ENCODE measurements at regions not wholly inside any gene's neighbourhood (a gene's known extent, or its start where the extent isn't known, plus 50 kb on each side); places are given as distances from the start of the nearest gene placed in this dataset.

DNA sequence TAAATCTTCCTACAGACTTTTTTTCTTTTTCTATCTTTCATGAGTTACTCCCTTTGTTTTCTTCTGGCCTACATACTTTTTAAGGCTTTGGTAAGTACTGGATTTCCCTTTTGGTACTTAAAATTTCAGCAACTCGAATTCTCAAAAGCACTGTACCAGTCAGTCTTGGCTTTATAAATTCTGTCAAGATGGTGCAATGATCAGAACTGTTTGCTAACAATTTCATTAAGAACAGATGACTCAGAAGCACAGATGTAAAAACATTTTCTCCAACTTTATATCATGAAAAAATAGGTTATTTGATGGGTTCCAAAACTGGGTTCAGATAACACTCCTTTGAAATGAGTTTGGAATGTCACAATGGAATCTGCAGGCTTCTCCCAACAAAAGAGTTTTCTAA, 1961.8 kb upstream of the FLRT2 start:
- Histone ChIP-seq H3K4me1 (ENCODE audit: control insufficient read depth, insufficient read depth, low read length) (no peaks in the 10 kb centered on the region), H3K9ac (ENCODE audit: low read length in 2 of 2) (no peak overlapping the region), H3K36me3 (ENCODE audit: control insufficient read depth in 2 of 2, insufficient read depth in 2 of 2, low read length in 2 of 2) (no peaks in the 10 kb centered on the region), H3K27ac (ENCODE audit: low read length) (no peak overlapping the region), H3K9me3 (ENCODE audit: control insufficient read depth in 2 of 2, low read length in 2 of 2) (no peaks in the 10 kb centered on the region), H3K27me3 (ENCODE audit: control insufficient read depth in 1 of 2, insufficient read depth in 2 of 2, low read length in 2 of 2) (no peaks in the 10 kb centered on the region), H3K4me3 (ENCODE audit: low read length in 2 of 2) (no peak overlapping the region)

DNA sequence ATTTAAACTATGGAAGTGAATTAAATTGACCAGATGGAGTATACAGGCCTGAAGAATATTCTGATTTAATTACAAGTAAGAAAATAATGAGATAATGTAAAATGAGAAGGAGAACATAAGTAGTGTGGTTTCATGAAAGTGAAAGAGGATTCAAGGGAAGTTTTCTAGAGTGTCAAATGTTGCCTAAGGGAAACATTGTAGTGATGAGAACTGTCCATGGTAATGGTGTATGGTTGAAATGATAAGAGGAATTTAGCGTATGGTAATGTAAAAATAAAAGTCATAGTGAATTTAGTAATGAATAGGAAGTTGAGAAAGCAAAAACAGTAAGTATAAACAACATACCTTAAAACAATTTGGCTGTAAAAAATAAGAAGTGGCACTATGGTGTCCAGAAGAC, 1954.6 kb upstream of the FLRT2 start:
- H3K36me3 ChIP-seq (ENCODE audit: control insufficient read depth in 2 of 2, insufficient read depth in 2 of 2, low read length in 2 of 2) = no peaks in the 10 kb centered on the region
- H3K4me3 ChIP-seq (ENCODE audit: low read length in 2 of 2) = no peak overlapping the region
- H3K9ac ChIP-seq (ENCODE audit: low read length in 2 of 2) = no peak overlapping the region
- H3K27ac ChIP-seq (ENCODE audit: low read length) = no peak overlapping the region
- no peaks in the 10 kb centered on the region for H3K27me3 ChIP-seq (ENCODE audit: control insufficient read depth in 1 of 2, insufficient read depth in 2 of 2, low read length in 2 of 2)
- H3K9me3 ChIP-seq (ENCODE audit: control insufficient read depth in 2 of 2, low read length in 2 of 2) = no peaks in the 10 kb centered on the region
- no peaks in the 10 kb centered on the region for H3K4me1 ChIP-seq (ENCODE audit: control insufficient read depth, insufficient read depth, low read length)

DNA sequence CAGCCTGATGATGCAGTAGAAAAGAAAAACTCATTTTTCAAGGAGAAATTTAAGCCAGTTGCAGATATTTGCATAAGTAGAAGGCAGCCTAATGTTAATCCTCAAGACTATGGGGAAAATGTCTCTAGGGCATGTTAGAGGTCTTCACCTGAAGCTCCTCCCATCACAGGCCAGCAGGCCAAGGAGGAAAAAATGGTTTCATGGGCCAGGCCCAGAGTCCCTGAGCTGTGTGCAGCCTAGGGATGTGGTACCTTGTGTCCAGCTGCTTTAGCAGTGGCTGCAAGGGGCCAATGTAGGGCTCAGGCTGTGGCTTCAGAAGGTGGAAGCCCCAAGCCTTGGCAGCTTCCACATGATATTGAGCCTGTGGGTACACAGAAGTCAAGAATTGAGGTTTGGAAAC, 1946.7 kb upstream of the FLRT2 start:
- H3K36me3 ChIP-seq (ENCODE audit: control insufficient read depth in 2 of 2, insufficient read depth in 2 of 2, low read length in 2 of 2) = no peaks in the 10 kb centered on the region
- H3K9me3 ChIP-seq (ENCODE audit: control insufficient read depth in 2 of 2, low read length in 2 of 2) = no peaks in the 10 kb centered on the region
- no peaks in the 10 kb centered on the region for H3K4me1 ChIP-seq (ENCODE audit: control insufficient read depth, insufficient read depth, low read length)
- H3K9ac ChIP-seq (ENCODE audit: low read length in 2 of 2) = no peak overlapping the region
- no peak overlapping the region for H3K27ac ChIP-seq (ENCODE audit: low read length)
- no peak overlapping the region for H3K4me3 ChIP-seq (ENCODE audit: low read length in 2 of 2)
- H3K27me3 ChIP-seq (ENCODE audit: control insufficient read depth in 1 of 2, insufficient read depth in 2 of 2, low read length in 2 of 2) = no peaks in the 10 kb centered on the region

DNA sequence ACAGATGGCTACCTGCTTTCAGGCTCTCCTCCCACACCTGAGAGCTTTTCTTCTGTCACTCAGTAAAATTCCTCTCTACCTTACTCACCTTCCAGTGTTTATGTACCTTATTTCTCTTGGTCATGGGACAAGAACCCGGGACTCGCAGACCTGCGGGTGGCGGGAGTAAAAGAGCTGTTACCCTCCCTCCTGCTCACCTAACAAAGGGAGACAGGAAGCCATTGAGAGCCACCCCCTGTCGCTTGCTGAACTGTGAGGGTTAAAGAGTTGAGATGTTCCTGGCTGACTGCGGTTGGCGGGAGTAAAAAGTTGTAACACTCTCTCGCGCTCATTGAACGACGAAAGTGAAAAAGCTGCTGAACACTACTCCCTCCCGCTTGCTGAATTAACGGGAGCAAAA, 1935.1 kb upstream of the FLRT2 start:
- no peaks in the 10 kb centered on the region for H3K27me3 ChIP-seq (ENCODE audit: control insufficient read depth in 1 of 2, insufficient read depth in 2 of 2, low read length in 2 of 2)
- no peaks in the 10 kb centered on the region for H3K9me3 ChIP-seq (ENCODE audit: control insufficient read depth in 2 of 2, low read length in 2 of 2)
- H3K27ac ChIP-seq (ENCODE audit: low read length) = no peak overlapping the region
- no peak overlapping the region for H3K4me3 ChIP-seq (ENCODE audit: low read length in 2 of 2)
- no peaks in the 10 kb centered on the region for H3K4me1 ChIP-seq (ENCODE audit: control insufficient read depth, insufficient read depth, low read length)
- no peaks in the 10 kb centered on the region for H3K36me3 ChIP-seq (ENCODE audit: control insufficient read depth in 2 of 2, insufficient read depth in 2 of 2, low read length in 2 of 2)
- no peak overlapping the region for H3K9ac ChIP-seq (ENCODE audit: low read length in 2 of 2)

DNA sequence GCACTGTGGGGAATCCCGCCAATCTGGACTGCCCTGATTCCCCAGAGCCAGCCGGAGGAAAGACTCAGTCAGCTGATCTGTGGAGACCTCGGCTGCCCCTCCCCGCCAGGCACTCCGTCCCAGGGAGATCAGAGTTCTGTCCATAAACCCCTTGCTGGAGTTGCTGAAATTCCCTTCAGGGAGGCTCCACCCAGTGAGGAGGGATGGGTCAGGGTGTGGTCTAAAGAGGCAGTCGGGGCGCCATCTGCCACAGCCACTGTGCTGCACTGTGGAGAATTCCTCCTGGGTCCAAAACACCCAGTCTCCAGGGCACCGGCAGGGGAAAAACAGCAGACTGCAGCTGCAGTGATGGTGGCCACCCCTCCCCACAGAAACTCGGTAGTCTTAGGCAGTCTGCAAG, 1922.3 kb upstream of the FLRT2 start:
- Histone ChIP-seq H3K36me3 (ENCODE audit: control insufficient read depth in 2 of 2, insufficient read depth in 2 of 2, low read length in 2 of 2) (no peaks in the 10 kb centered on the region), H3K27ac (ENCODE audit: low read length) (no peak overlapping the region), H3K9ac (ENCODE audit: low read length in 2 of 2) (no peak overlapping the region), H3K4me1 (ENCODE audit: control insufficient read depth, insufficient read depth, low read length) (no peaks in the 10 kb centered on the region), H3K27me3 (ENCODE audit: control insufficient read depth in 1 of 2, insufficient read depth in 2 of 2, low read length in 2 of 2) (no peaks in the 10 kb centered on the region), H3K9me3 (ENCODE audit: control insufficient read depth in 2 of 2, low read length in 2 of 2) (no peaks in the 10 kb centered on the region), H3K4me3 (ENCODE audit: low read length in 2 of 2) (no peak overlapping the region)

DNA sequence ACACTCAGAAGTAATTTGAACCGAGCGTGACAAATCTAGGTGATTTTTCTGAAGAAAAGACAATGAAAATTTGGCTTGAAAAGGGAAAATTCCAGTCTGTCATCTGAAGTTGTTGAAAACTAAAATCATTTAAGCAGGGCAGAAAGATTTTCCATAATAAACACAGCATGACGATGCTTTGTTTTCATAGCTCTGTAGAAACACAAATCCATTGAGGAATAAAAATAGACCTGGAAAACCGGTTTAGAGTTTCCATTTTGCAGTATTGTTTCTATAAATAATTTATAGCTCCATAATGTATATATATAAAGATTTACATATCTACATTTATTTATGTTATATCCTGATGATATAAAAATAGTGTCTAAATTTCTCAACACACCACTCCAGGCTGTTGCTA, 1918.5 kb upstream of the FLRT2 start:
- Histone ChIP-seq H3K36me3 (ENCODE audit: control insufficient read depth in 2 of 2, insufficient read depth in 2 of 2, low read length in 2 of 2) (no peaks in the 10 kb centered on the region), H3K9ac (ENCODE audit: low read length in 2 of 2) (no peak overlapping the region), H3K4me1 (ENCODE audit: control insufficient read depth, insufficient read depth, low read length) (no peaks in the 10 kb centered on the region), H3K9me3 (ENCODE audit: control insufficient read depth in 2 of 2, low read length in 2 of 2) (no peaks in the 10 kb centered on the region), H3K27ac (ENCODE audit: low read length) (no peak overlapping the region), H3K27me3 (ENCODE audit: control insufficient read depth in 1 of 2, insufficient read depth in 2 of 2, low read length in 2 of 2) (no peaks in the 10 kb centered on the region), H3K4me3 (ENCODE audit: low read length in 2 of 2) (no peak overlapping the region)

DNA sequence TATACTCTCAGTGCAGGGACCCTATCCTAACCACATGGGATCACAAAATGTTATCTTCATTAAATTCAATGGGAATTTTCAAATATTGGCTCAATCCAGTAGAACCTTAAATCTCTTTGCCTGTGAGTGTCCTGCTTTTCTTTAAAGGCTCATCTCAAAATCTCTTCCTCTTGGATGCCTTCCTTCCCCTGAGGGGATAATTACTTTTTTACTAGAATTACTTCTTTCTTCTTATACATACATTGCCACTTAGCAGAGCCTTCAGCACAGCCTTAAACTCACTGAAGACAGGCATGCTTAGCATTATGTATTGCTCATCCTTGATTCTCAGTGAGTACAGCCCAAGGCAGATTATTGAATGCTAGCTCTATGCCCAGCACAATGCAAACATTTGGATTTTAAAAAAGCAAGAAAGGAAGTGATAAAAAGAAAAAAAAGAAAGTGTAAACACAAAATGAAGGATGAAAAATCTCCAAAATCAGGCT, 1918.0 kb upstream of the FLRT2 start:
- Histone ChIP-seq H3K27me3 (ENCODE audit: control insufficient read depth in 1 of 2, insufficient read depth in 2 of 2, low read length in 2 of 2) (no peaks in the 10 kb centered on the region), H3K9me3 (ENCODE audit: control insufficient read depth in 2 of 2, low read length in 2 of 2) (no peaks in the 10 kb centered on the region), H3K36me3 (ENCODE audit: control insufficient read depth in 2 of 2, insufficient read depth in 2 of 2, low read length in 2 of 2) (no peaks in the 10 kb centered on the region), H3K4me1 (ENCODE audit: control insufficient read depth, insufficient read depth, low read length) (no peaks in the 10 kb centered on the region), H3K4me3 (ENCODE audit: low read length in 2 of 2) (no peak overlapping the region), H3K27ac (ENCODE audit: low read length) (no peak overlapping the region), H3K9ac (ENCODE audit: low read length in 2 of 2) (no peak overlapping the region)

DNA sequence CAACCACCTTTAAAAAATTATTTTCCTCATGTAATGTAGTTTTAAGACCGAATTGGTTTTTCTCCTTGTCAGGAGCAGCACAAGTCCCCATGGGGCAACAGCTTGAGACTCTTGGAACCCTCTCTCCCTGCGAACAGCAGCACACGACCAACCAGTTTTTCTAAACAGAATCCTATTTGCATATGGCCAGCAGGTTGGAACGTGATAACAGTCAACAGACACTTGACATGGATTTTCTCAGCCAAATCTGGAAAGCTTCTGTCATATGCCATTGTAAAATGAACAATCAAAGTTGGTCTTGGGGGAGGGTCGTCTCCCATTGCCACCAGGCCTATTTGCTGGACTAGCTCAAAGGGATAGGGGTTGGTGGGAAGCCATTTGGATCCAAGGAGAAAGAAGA, 1915.0 kb upstream of the FLRT2 start:
- Histone ChIP-seq H3K9ac (ENCODE audit: low read length in 2 of 2) (no peak overlapping the region), H3K9me3 (ENCODE audit: control insufficient read depth in 2 of 2, low read length in 2 of 2) (no peaks in the 10 kb centered on the region), H3K4me1 (ENCODE audit: control insufficient read depth, insufficient read depth, low read length) (no peaks in the 10 kb centered on the region), H3K27me3 (ENCODE audit: control insufficient read depth in 1 of 2, insufficient read depth in 2 of 2, low read length in 2 of 2) (no peaks in the 10 kb centered on the region), H3K27ac (ENCODE audit: low read length) (no peak overlapping the region), H3K4me3 (ENCODE audit: low read length in 2 of 2) (no peak overlapping the region), H3K36me3 (ENCODE audit: control insufficient read depth in 2 of 2, insufficient read depth in 2 of 2, low read length in 2 of 2) (no peaks in the 10 kb centered on the region)

DNA sequence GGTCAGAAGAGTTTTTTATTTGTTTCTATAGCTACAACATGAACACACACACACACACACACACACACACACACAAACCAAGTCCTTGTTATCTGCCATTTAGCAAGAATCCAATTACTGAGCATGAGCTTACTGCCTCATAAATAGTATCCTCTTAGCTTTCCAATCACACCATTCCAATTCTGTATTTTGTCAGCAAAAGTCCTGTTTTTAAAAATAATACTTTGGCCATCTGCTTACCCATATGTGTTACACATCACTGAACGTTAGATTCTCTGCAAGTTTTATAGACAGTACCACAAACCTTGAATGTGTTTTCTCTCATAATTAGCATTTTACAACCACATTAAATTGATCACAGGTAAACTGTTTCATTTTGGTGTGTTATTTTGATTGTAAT, 1905.4 kb upstream of the FLRT2 start:
- H3K27me3 ChIP-seq (ENCODE audit: control insufficient read depth in 1 of 2, insufficient read depth in 2 of 2, low read length in 2 of 2) = no peaks in the 10 kb centered on the region
- H3K27ac ChIP-seq (ENCODE audit: low read length) = no peak overlapping the region
- no peaks in the 10 kb centered on the region for H3K4me1 ChIP-seq (ENCODE audit: control insufficient read depth, insufficient read depth, low read length)
- H3K9me3 ChIP-seq (ENCODE audit: control insufficient read depth in 2 of 2, low read length in 2 of 2) = no peaks in the 10 kb centered on the region
- H3K36me3 ChIP-seq (ENCODE audit: control insufficient read depth in 2 of 2, insufficient read depth in 2 of 2, low read length in 2 of 2) = no peaks in the 10 kb centered on the region
- no peak overlapping the region for H3K9ac ChIP-seq (ENCODE audit: low read length in 2 of 2)
- H3K4me3 ChIP-seq (ENCODE audit: low read length in 2 of 2) = no peak overlapping the region

DNA sequence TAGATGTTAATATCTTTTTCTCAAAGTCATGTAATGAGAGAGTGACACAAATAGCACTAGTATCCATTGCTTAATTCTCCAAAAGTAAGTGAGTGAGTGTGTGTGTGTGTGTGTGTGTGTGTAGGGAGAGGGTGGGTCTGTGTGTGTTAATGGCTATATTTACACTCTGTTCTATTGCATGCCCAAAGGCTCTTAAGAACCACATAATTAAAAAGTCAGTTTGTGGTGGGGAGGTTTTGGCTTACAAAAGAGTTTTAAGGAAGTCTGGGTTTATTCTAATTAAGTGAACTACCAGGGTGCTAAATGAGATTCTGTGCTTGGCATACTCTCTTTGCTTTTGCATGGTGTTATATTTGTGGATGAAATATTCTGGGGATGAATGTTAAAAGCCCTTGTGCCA, 1897.6 kb upstream of the FLRT2 start:
- Histone ChIP-seq H3K27ac (ENCODE audit: low read length) (no peak overlapping the region), H3K9me3 (ENCODE audit: control insufficient read depth in 2 of 2, low read length in 2 of 2) (no peaks in the 10 kb centered on the region), H3K36me3 (ENCODE audit: control insufficient read depth in 2 of 2, insufficient read depth in 2 of 2, low read length in 2 of 2) (no peaks in the 10 kb centered on the region), H3K4me1 (ENCODE audit: control insufficient read depth, insufficient read depth, low read length) (no peaks in the 10 kb centered on the region), H3K4me3 (ENCODE audit: low read length in 2 of 2) (no peak overlapping the region), H3K27me3 (ENCODE audit: control insufficient read depth in 1 of 2, insufficient read depth in 2 of 2, low read length in 2 of 2) (no peaks in the 10 kb centered on the region), H3K9ac (ENCODE audit: low read length in 2 of 2) (no peak overlapping the region)

DNA sequence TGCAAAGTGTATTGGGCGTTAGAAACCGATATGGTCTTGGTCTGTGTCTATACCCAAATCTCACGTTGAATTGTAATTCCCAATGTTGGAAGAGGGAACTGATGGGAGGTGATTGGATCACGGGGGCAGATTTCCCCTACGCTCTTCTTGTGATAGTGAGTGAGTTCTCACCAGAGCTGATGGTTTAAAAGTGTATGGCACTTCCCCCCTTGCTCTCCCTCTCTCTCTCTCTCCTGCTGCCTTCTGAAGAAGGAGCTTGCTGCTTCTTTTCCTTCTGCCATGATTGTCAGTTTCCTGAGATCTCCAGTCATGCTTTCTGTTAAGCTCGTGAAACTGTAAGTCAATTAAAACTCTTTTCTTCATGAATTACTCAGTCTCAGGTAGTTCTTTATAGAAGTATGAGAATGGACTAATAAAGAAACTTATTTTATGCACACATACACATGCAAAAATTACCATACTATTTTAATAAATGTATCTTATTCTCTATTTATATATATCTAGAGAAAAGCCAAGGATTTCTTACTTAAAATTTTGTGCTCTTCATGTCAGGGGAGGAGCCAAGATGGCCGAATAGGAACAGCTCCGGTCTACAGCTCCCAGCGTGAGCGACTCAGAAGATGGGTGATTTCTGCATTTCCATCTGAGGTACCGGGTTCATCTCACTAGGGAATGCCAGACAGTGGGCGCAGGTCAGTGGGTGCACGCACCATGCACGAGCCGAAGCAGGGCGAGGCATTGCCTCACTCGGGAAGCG, 1891.0 kb upstream of the FLRT2 start:
- no peaks in the 10 kb centered on the region for H3K36me3 ChIP-seq (ENCODE audit: control insufficient read depth in 2 of 2, insufficient read depth in 2 of 2, low read length in 2 of 2)
- no peak overlapping the region for H3K27ac ChIP-seq (ENCODE audit: low read length)
- H3K9me3 ChIP-seq (ENCODE audit: control insufficient read depth in 2 of 2, low read length in 2 of 2) = no peaks in the 10 kb centered on the region
- no peaks in the 10 kb centered on the region for H3K27me3 ChIP-seq (ENCODE audit: control insufficient read depth in 1 of 2, insufficient read depth in 2 of 2, low read length in 2 of 2)
- H3K9ac ChIP-seq (ENCODE audit: low read length in 2 of 2) = no peak overlapping the region
- H3K4me1 ChIP-seq (ENCODE audit: control insufficient read depth, insufficient read depth, low read length) = no peaks in the 10 kb centered on the region
- no peak overlapping the region for H3K4me3 ChIP-seq (ENCODE audit: low read length in 2 of 2)
